GM23248 (cell line): ENCODE measurements at regions not wholly inside any gene's neighbourhood (a gene's known extent, or its start where the extent isn't known, plus 50 kb on each side); places are given as distances from the start of the nearest gene placed in this dataset.
"Not testable (repeated sequence)": the region's sequence is repeated elsewhere in the genome, so short reads cannot be mapped to it uniquely, and the experiment has no call there.

ENCODE experiments used
- EZH2 ChIP-seq: fragments of 200-600 bp; sonication (generic); IDR thresholded peaks from 2 replicates; pipeline ENCODE4 v1.6.1; 2018; ENCODE audit warnings: antibody characterized with exemption, mild to moderate bottlenecking; ENCODE audit not compliant: insufficient read depth, poor library complexity, severe bottlenecking
- EZH2phosphoT487 ChIP-seq: fragments of 200-600 bp; sonication (generic); IDR thresholded peaks from 2 replicates; pipeline ENCODE4 v1.6.1; 2018; ENCODE audit warnings: antibody characterized with exemption, moderate library complexity, mild to moderate bottlenecking, low read depth; ENCODE audit not compliant: insufficient read depth

- not testable (repeated sequence) for TF ChIP-seq EZH2, EZH2phosphoT487
These were observed 60.1 kb upstream of the IFNGR1 start for GRCh38 chr6:137279279-137279678.
